GM23248 (cell line): ENCODE measurements at regions not wholly inside any gene's neighbourhood (a gene's known extent, or its start where the extent isn't known, plus 50 kb on each side); places are given as distances from the start of the nearest gene placed in this dataset.

Source experiments
- DNase-seq: peaks from one replicate; pipeline ENCODE4 v3.0.0-alpha.2; 2015
- H2AFZ ChIP-seq: fragments of 200-600 bp; sonication (generic); 2 replicates; pipeline ENCODE4 v1.6.1; 2016; ENCODE audit warnings: antibody characterized with exemption
- H3F3A ChIP-seq: fragments of 200-600 bp; sonication (generic); 2 replicates; pipeline ENCODE4 v1.6.1; 2016; ENCODE audit warnings: mild to moderate bottlenecking, antibody characterized with exemption, mixed run types; ENCODE audit not compliant: insufficient read depth
- H3K27ac ChIP-seq: fragments of 200-600 bp; sonication (generic); 2 replicates; pipeline ENCODE4 v1.5.1; 2016; ENCODE audit warnings: mild to moderate bottlenecking
- H3K27me3 ChIP-seq: fragments of 200-600 bp; sonication (generic); replicated peaks from 2 replicates; pipeline ENCODE4 v1.6.1; 2016; ENCODE audit warnings: mild to moderate bottlenecking; ENCODE audit not compliant: insufficient read depth
- H3K36me3 ChIP-seq: fragments of 200-600 bp; sonication (generic); 2 replicates; pipeline ENCODE4 v1.6.1; 2016; ENCODE audit warnings: low read depth, mild to moderate bottlenecking
- H3K4me1 ChIP-seq: fragments of 200-600 bp; sonication (generic); 2 replicates; pipeline ENCODE4 v1.6.1; 2016; ENCODE audit warnings: mild to moderate bottlenecking; ENCODE audit not compliant: insufficient read depth
- H3K4me2 ChIP-seq: fragments of 200-600 bp; sonication (generic); one replicate; pipeline ENCODE4 v1.6.1; 2016; ENCODE audit warnings: mild to moderate bottlenecking; ENCODE audit not compliant: unreplicated experiment
- H3K4me3 ChIP-seq: fragments of 200-600 bp; sonication (generic); 2 replicates; pipeline ENCODE4 v1.5.1; 2016; ENCODE audit warnings: mild to moderate bottlenecking
- H3K79me2 ChIP-seq: fragments of 200-600 bp; sonication (generic); 2 replicates; pipeline ENCODE4 v1.6.1; 2016; ENCODE audit warnings: mild to moderate bottlenecking; ENCODE audit not compliant: insufficient read depth
- H3K9ac ChIP-seq: fragments of 200-600 bp; sonication (generic); 2 replicates; pipeline ENCODE4 v1.6.1; 2016; ENCODE audit warnings: mild to moderate bottlenecking
- H3K9me2 ChIP-seq: fragments of 200-600 bp; sonication (generic); 2 replicates; pipeline ENCODE4 v1.6.1; 2016; ENCODE audit warnings: mixed run types, mild to moderate bottlenecking, moderate library complexity; ENCODE audit not compliant: insufficient read depth
- H3K9me3 ChIP-seq: fragments of 200-600 bp; sonication (generic); one replicate; pipeline ENCODE4 v1.6.1; 2017; ENCODE audit warnings: low read depth
- H4K20me1 ChIP-seq: fragments of 200-600 bp; sonication (generic); 2 replicates; pipeline ENCODE4 v1.6.0; 2016; ENCODE audit not compliant: insufficient read depth
- EZH2 ChIP-seq: fragments of 200-600 bp; sonication (generic); IDR thresholded peaks from 2 replicates; pipeline ENCODE4 v1.6.1; 2018; ENCODE audit warnings: antibody characterized with exemption, mild to moderate bottlenecking; ENCODE audit not compliant: insufficient read depth, poor library complexity, severe bottlenecking
- EZH2phosphoT487 ChIP-seq: fragments of 200-600 bp; sonication (generic); IDR thresholded peaks from 2 replicates; pipeline ENCODE4 v1.6.1; 2018; ENCODE audit warnings: antibody characterized with exemption, moderate library complexity, mild to moderate bottlenecking, low read depth; ENCODE audit not compliant: insufficient read depth
- WGBS, 2 experiments: methylation state at CpG; one replicate each; pipeline ENCODE4 v1.1.6; 2015 to 2017; ENCODE audit warnings: low lambda C conversion rate in 2 of 2, low coverage in 1 of 2; ENCODE audit errors: missing lambda C conversion rate in 2 of 2; 5-methylcytosine and 5-hydroxymethylcytosine counted together
- in situ Hi-C: fragments of 300-500 bp; cut with MboI; formaldehyde crosslinking; loops from 2 replicates; pipeline ENCODE4 v1.15.0; 2020

DNA sequence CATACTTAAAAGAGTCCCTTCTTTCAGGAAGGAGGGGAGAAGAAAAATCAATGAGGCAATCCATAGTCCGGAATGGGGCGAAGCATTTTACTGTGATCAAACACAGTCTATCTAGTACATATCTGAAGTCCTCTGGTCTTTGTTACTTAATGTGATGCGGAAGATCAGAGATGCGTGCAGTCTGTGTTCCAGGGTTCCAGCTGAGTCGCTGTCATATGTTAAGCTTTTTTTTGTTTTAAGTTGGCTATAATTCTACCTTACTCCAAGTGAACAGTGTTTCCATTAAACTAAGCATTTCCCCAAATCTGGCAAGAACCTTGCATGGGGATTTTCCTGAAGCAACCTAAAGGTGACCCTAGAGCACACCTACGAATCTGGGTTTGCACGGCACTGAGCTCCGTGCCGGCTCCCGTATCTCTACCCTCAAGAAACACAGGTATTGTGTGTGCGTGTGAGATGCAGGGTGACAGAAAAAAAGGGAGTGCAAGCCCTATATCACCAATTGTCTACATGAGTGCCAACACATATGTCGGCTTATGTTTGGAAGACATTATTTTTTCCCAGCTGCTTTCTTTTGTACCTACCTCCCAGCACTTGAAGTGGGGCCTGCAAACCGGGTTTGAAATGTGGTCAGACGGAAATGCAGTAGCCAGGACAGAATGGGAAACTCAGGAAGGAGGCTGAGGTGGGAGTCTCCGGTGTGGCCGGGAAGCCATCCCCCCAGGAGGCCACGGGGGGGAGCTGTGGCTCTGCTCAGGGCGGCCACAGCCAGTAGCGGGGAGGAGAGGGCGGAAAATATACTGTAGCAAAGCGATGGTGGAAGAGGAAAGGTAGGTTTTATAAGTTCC is 435.8 kb upstream of the MGMT start:
- no peak overlapping the region for H3K4me3 ChIP-seq
- no peaks in the 10 kb centered on the region for H3K9me2 ChIP-seq
- TF ChIP-seq EZH2 (no peak), EZH2phosphoT487 (no peak)
- H3K27me3 ChIP-seq, result 0 out of 2 replicates have a peak, but pooled peaks cover 8% of the 10 kb centered on the region
- H3K4me1 ChIP-seq, result no peaks in the 10 kb centered on the region
- DNase-seq, result peak; percentile 67
- H3K9ac ChIP-seq, result no peak overlapping the region
- no peaks in the 10 kb centered on the region for H3K36me3 ChIP-seq
- no peak overlapping the region for H3K4me2 ChIP-seq
- H2AFZ ChIP-seq, result no peak overlapping the region
- no peak overlapping the region for H3K27ac ChIP-seq
- no peaks in the 10 kb centered on the region for H3K9me3 ChIP-seq
- no peaks in the 10 kb centered on the region for H3F3A ChIP-seq
- WGBS, 2 experiments, result 24% methylated on average over 21 of the region's 21 CpGs
- H4K20me1 ChIP-seq, result no peaks in the 10 kb centered on the region
- in situ Hi-C loops, result loop anchor here (25.0 kb wide), 1 partner anchor 931 kb away; the partner anchor contains the start of gene EBF3
- no peaks in the 10 kb centered on the region for H3K79me2 ChIP-seq

DNA sequence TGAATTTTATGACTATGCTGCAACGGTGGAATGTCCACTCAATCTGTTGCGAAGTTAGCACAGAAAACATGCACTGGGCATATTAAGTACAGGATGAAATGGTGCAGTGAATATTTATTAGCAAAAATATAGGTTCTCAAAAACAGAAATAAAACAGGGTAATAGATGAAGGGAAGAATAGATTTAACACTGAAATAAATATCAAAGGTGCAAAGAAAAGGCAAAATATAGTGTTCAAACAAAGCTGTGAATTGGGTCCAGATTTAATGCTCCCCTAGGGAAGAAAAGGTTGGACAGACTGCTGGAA is 435.2 kb upstream of the MGMT start:
- Histone ChIP-seq H2AFZ (no peak overlapping the region), H3K4me2 (no peak overlapping the region), H3K27ac (no peak overlapping the region), H3K9ac (no peak overlapping the region), H3F3A (no peaks in the 10 kb centered on the region), H3K9me2 (no peaks in the 10 kb centered on the region), H3K79me2 (no peaks in the 10 kb centered on the region), H3K27me3 (0 out of 2 replicates have a peak, but pooled peaks cover 8% of the 10 kb centered on the region), H3K4me3 (no peak overlapping the region), H3K9me3 (no peaks in the 10 kb centered on the region), H3K36me3 (no peaks in the 10 kb centered on the region), H4K20me1 (no peaks in the 10 kb centered on the region), H3K4me1 (no peaks in the 10 kb centered on the region)
- 0 to 4% methylated on average over 2 of the region's 2 CpGs for WGBS, 2 experiments
- in situ Hi-C loops, result loop anchor here (25.0 kb wide), 1 partner anchor 931 kb away; the partner anchor contains the start of gene EBF3
- no peak for DNase-seq
- TF ChIP-seq EZH2phosphoT487 (no peak), EZH2 (no peak)

DNA sequence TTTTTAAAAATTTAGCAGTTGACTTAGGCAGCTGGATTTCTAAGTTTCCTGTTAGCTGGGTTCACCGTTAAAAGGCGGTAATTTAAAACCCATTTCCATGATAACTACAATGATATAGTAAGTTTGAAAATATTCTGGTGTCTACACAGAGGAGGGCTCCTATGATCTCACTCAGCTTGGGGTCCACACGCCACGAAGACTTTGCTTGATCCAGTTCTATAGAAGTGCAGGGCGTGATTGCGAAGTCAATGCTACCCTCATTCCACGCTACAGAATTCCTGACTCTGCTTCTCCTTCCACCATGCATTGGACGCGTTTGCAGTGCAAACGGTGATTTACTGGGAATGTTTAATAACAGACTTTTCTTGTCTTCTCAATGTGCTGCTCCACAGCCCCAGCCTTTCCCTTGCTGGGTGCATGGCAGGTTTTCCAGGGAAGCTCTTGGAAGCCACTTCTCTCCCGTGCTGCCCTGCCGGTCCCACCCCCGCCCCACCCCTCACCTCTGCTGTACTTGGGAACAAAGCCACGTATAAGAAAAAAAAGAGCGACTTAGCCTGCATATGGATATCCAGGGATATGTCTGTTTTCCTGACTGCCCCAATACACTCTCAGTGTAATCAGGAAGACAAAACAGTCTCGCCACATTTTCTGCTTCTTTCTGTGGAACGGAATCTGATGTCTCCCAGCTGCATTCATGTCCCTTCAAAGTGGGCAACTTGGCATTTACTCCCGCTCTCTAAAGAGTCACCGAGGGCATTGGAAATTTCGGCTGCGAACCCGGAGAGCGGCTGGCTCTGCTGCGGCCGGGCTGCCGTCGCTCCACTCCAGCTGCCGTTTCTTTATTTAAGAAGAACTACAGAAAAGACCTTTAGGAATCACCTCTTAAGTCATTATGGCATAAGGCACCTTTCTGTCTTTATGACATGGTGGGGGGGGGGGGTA is 434.4 kb upstream of the MGMT start:
- Histone ChIP-seq H3K4me1 (no peaks in the 10 kb centered on the region), H3K27me3 (0 out of 2 replicates have a peak, but pooled peaks cover 8% of the 10 kb centered on the region), H2AFZ (no peak overlapping the region), H3F3A (no peaks in the 10 kb centered on the region), H3K36me3 (no peaks in the 10 kb centered on the region), H3K4me2 (no peak overlapping the region), H3K79me2 (no peaks in the 10 kb centered on the region), H3K27ac (no peak overlapping the region), H4K20me1 (no peaks in the 10 kb centered on the region), H3K4me3 (no peak overlapping the region), H3K9me3 (no peaks in the 10 kb centered on the region), H3K9me2 (no peaks in the 10 kb centered on the region), H3K9ac (no peak overlapping the region)
- no peak for TF ChIP-seq EZH2
- no peak for TF ChIP-seq EZH2phosphoT487
- no peak for DNase-seq
- in situ Hi-C loops, result loop anchor here (25.0 kb wide), 1 partner anchor 930 kb away; the partner anchor contains the start of gene EBF3
- WGBS, 2 experiments, result 62 to 64% methylated on average over 28 of the region's 28 CpGs

DNA sequence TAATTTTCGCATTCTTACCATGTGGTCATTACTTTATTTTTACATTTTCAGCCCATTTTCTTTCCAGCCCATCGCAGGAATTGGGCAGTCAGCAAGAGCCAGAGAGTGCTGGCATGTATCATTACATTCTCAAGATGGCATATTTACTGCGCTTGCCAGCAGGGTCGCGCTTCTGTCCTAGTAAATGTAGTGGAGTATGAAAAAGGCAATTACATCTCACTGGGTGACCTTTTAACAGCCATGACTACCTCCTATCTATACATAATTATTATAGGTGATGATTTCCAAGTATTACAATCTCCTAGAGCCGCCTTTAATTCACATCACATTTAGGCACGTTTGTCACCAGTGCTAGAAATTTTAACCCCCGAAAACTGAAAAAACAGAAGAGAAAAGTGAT is 433.7 kb upstream of the MGMT start:
- H4K20me1 ChIP-seq, result no peaks in the 10 kb centered on the region
- no peak overlapping the region for H3K9ac ChIP-seq
- no peaks in the 10 kb centered on the region for H3K79me2 ChIP-seq
- in situ Hi-C loops, result loop anchor here (25.0 kb wide), 1 partner anchor 929 kb away; the partner anchor contains the start of gene EBF3
- no peaks in the 10 kb centered on the region for H3K4me1 ChIP-seq
- no peaks in the 10 kb centered on the region for H3K9me2 ChIP-seq
- H3K36me3 ChIP-seq, result no peaks in the 10 kb centered on the region
- DNase-seq, result no peak
- 58 to 65% methylated on average over 8 of the region's 8 CpGs for WGBS, 2 experiments
- H3F3A ChIP-seq, result no peaks in the 10 kb centered on the region
- TF ChIP-seq EZH2phosphoT487, result no peak
- TF ChIP-seq EZH2, result no peak
- no peaks in the 10 kb centered on the region for H3K9me3 ChIP-seq
- no peak overlapping the region for H3K4me3 ChIP-seq
- no peak overlapping the region for H3K4me2 ChIP-seq
- 0 out of 2 replicates have a peak, but pooled peaks cover 8% of the 10 kb centered on the region for H3K27me3 ChIP-seq
- no peak overlapping the region for H2AFZ ChIP-seq
- no peak overlapping the region for H3K27ac ChIP-seq
